Retina (tissue), 1 donor: ENCODE measurements at regions not wholly inside any gene's neighbourhood (a gene's known extent, or its start where the extent isn't known, plus 50 kb on each side); places are given as distances from the start of the nearest gene placed in this dataset.
"Not testable (repeated sequence)": the region's sequence is repeated elsewhere in the genome, so short reads cannot be mapped to it uniquely, and the experiment has no call there.

Experiments used
- DNase-seq: peaks from one replicate; pipeline ENCODE4 v3.0.0-alpha.2; 2016

DNA sequence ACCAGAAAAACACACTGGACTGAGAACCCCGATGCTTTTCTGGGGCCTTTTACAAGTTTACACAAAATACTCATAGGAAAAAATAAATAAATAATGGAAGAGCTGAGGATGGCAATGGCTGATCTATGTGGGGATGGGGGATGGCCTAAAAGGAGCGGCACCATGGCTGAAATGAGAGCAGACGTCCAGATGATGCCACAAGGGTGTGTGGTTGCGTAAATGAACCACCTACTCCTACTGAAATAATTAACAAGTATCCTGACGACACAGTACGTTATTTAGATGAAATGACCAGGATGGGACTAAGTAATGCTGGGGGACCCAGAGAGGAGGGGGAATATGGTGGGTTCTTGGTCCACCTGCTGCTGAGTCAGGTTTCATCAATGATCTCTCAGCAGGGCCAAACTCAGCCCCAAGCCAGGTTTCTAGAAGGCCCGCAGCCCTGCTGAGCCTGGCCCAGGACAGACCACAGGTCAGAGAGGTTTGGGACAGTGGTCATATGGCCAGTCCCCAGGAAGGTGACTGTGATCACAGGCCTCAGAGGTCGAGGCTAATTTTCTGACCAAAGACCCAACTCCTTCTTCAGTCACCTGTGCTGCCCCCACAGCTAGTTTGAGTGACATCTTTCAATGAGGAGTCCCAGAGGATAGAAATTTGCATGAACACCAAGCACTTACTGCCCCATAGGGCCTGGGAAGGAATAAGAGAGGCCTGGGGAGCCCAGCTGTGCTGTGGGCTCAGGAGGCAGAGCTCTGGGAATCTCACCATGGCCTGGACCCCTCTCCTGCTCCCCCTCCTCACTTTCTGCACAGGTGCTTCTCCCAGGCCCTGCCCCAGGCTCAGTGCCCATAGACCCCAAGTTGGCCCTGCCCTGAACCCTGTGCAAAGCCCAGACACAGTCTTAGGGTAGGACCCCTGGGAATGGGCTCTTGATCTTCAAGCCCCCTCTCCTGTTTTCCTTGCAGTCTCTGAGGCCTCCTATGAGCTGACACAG, 76.3 kb upstream of the IGLL5 start:
- DNase-seq = no peak

DNA sequence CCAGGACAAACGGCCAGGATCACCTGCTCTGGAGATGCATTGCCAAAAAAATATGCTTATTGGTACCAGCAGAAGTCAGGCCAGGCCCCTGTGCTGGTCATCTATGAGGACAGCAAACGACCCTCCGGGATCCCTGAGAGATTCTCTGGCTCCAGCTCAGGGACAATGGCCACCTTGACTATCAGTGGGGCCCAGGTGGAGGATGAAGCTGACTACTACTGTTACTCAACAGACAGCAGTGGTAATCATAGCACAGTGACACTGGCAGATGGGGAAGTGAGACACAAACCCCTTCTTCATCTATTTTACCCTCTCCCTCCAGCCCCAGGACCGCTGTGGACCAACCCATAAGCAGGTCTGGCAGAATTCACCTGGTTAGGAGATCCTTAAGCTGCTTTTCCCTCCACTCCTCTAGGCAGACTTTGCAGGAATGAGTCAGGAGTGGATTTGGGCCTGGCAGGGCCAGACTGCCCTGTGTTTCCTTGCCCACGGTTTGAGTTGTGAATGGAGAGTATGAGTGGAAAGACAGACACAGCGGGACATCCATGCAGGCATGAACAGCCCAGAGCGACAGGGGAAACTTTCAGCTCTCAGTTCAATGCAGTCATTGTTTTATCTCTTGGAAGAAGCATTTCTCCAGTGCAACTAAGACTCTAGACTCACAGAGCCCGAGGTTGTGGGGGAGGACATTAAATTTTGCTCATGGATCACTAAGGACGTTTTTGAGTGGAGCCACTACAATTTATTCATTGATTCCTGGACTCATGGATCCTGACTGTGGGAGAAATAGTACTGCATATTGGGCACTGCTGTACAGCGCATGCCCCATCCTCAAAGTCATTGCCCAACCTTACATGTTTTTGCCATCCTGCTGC, 75.3 kb upstream of the IGLL5 start:
- no peak for DNase-seq

DNA sequence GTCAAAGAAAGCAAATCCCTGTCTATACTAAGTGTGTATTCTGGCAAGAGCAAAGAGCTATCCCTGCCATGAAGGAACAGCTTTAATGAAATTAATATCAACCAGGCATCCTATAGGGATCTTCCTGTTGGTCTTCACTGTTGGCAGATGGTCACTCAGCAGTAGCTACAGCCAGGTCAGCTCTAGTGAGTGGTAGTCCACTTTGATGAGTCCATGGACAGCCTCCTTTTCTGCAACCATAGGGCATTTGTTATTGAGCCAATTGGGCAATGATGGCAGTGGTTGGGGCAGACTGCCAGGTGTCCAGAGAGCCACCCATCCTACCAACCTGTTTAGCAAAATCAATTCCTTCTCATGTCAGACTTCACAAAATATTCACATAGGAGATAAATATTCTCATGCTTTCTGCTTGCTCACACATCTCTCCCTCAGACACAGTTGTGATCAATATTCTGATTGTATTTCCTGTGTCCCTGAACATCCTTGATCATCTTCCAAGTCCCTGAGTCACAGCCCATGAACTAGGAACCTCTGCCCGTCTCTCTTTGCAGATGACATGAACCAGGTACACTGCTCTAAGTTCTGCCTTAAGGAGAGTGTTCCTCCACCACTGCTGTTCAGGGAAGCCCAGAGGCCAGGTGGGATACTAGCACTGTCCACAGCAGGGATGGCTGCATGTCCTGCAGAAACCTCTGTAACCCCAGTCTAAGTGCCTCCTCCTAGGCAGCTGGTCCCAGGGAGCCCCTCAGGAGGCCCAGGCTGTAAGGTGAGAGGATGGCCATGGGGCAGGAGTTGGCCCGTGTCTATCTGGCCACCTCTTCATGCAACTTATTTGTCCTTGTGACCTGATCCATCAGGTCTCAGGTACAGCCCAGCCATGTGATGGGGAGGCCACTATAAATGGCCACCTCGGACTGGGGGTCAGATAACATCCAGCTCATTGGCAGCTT, 74.2 kb upstream of the IGLL5 start:
- DNase-seq = no peak

GRCh38 chr22:22814666-22815396, 72.8 kb upstream of the IGLL5 start:
- no peak for DNase-seq

DNA sequence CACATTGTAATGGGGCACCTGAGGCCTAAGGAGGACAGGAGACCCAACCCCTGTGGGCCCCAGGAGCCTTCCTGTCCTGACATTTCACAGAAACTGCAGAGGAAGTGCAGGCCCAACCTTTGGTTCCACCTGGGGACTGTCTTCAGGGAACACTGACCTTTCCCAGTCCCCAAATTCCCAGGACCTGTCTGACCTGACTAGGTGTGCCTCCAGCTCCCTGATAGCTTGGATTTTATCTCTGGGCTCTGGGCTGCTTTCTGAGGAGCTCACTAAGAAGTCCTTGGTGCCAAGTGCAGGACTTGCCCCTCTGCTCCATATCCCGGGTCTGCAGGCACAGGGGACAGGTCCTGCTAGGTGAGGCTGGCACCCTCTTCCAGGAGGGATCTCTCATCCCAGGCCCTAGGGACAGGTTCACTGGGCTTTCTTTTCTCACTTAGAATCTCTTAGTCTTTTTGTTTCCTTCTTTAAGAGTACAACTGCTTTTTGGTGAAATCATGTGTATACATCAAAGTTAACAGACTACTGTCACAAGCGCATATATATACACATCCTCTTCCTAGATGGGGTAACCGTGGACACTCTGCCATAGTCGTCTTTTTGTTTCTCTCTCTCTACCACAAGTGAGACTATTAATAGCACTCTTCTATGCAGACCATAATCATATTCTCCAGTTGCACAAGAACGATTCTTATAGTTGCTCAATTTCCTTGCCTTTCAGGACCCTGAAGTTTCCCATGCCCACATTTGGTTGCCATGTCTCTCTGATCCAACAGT, 72.0 kb upstream of the IGLL5 start:
- DNase-seq = no peak

DNA sequence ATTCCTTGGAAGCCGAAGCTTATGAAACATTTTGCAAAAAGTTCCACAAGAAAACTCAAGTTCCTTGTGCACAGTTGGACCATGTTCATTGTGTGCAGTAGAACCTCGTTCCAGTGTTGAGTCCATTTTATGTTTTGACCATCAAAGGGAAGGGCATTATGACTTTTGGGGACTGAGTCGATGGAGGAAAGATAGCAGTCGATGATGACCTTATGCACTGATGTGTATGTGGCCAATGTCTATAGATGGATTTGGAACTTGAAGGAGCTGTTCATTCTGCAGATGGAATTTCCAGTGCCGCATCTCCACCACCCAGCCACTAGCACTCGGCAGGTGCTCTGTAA, 71.5 kb upstream of the IGLL5 start:
- DNase-seq = no peak

DNA sequence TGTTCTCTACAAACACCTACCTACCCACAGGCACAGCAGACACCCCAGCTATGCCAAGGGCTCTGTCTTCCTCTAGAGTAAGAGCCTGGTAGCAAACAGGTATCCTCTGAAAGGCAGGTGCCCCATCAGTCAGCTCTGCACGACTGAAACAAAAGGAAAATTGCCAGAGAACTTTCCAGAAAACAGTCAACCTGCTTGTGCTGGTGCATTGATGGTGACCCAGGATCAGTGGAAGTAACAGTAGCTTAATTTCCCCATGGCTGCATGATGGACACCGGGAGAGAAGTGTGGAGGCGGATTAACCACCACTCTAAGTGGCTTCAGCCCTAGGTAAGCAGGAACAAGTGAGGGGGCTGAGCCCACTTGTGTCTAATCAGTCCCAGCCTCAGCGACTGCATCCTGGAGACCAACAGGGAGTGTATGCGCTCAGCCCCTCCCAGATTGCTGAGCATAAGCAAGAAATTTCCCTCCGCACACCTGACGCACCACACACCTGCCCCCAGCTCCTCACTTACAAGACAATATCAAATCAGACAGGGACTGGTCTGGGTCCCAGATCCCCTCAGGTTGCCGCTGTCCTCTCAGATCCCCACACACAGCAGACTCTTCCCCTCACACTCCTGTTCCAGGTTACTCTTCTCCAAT, 70.7 kb upstream of the IGLL5 start:
- no peak for DNase-seq

- DNase-seq = no peak
Observed at GRCh38 chr22:22817468-22818201, 70.0 kb upstream of the IGLL5 start.

GRCh38 chr22:22818202-22818538, 69.4 kb upstream of the IGLL5 start:
- no peak for DNase-seq

GRCh38 chr22:22818861-22819855, 68.5 kb upstream of the IGLL5 start:
- DNase-seq = no peak

DNA sequence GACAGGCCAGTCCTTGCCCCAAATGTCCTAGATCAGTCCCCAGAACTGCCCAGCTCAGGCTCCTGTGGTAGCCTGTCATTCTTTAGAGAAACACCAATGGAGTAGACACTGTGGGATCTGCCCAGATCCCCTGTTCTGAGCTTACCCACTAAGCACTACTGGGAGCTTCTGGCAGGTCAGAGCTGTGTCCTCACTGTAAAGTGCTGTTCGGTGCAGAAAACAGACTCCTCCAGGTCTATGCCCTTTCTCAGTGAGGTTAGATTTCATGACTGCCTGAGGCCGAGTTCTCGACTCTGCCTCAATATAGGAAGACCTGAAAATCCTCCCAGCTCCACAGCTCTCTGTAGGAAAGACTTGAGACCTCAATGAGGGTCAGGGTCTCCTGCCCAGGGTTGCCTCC, 67.5 kb upstream of the IGLL5 start:
- no peak for DNase-seq

DNA sequence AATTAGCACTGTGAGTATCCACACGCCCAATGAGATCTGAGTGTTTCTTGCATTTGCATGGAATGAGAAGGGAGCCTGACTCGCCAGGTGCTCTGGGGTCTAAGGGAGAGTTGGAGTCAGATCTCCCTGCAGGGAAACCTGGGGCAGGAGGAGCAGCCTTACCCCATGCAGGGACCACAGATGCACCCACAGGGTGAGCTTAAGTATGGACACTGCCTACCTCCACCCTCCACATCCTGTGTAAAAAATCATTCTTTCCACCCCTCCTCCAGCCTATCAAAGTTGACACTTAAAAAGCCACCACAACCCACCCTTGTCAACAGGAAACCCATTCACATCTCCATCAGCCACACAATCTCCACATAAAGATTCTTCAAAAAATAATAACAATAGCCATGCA, 67.0 kb upstream of the IGLL5 start:
- DNase-seq = no peak

DNA sequence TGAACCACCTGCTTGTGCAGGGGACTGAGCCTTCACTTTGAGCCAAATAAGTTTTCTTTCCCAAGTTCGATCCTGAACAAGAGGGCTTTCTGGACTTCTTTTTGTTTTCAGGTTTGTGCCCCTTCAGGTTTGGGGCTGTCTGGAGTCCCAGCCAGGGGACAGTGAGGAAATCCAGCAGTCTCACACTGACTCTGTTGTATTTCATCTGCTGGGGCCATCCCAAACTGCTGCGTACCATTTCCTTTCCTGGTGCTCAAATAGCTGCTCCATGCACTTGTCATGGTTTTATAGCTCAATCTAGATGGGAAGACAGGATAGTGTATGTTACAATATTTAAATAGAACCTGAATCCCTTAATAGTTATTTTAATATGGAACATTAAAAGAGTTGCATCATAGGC, 66.3 kb upstream of the IGLL5 start:
- DNase-seq = no peak

DNA sequence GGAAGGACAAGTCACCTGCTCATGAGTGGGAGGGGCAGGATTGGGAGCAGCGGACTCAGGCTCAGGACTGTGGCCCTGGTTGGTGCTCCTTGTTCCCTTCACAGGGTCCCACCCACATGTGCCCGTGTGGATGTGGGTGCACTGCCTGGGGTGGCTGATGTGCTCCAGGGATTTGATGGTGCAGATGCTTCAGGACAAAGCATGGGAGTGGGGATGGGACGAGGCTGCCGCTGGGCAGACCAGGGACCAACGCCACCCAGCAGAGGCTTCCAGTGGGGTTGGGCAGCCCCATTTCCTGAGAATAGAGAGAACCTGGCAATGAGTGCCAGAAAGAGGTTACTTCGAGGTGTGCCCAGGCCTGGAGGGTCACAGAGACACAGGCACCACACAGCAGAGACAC, 65.5 kb upstream of the IGLL5 start:
- DNase-seq = no peak

GRCh38 chr22:22822553-22822952, 65.1 kb upstream of the IGLL5 start:
- not testable (repeated sequence) for DNase-seq

- no peak for DNase-seq
Observed at GRCh38 chr22:22823131-22823810, 64.3 kb upstream of the IGLL5 start.

DNA sequence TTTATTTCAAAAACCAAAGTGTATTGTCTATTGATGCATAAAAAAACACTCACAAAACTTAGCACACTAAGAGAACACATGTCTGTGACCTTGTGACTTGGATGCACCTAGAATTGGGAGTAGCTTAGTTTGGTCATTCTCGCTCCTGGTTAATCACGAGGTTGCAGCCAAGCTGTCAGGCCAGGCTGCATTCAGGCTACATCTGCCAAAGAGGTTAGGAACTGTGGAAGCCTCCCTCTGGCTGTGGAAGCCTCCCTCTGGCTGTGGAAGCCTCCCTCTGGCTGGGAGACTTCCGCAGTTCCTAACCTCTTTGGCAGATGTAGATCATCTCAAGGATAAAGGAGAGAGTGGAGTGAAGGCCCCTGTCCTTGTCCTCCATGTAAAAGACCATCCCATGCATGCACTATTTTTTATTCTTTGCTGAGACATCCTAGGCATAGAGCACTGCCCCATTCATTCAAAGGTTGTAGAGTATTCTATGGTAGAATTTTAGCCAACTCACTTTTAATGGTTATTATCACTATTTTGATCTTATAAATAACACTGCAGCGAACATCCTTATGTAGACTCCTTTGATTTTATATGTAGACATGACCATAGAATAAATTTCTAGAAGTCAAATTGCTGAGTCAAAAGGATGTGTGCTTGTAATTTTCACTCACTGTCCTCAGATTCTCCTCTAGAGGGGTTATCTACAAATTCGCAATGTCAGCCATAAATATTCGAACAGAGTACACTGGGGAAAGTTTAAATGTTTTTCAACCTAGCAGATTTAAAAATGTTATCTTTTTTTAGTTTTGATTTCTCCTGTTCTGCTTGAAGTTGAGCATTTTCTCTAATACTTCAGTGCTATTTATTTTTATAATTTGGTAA, 63.0 kb upstream of the IGLL5 start:
- no peak for DNase-seq
